RPMI8226 (cell line): ENCODE measurements at regions not wholly inside any gene's neighbourhood (a gene's known extent, or its start where the extent isn't known, plus 50 kb on each side); places are given as distances from the start of the nearest gene placed in this dataset.
"Not testable (repeated sequence)": the region's sequence is repeated elsewhere in the genome, so short reads cannot be mapped to it uniquely, and the experiment has no call there.

ENCODE experiments used
- DNase-seq: peaks from one replicate; pipeline ENCODE4 v3.0.0-alpha.2; 2015

- not testable (repeated sequence) for DNase-seq
Observed at GRCh38 chr1:78203410-78203982, 157.7 kb downstream of the GIPC2 start.

GRCh38 chr1:78210175-78210574, 164.4 kb downstream of the GIPC2 start:
- DNase-seq, result no peak

GRCh38 chr1:78211483-78212092, 165.8 kb downstream of the GIPC2 start:
- no peak for DNase-seq

GRCh38 chr1:78214334-78214733, 168.6 kb downstream of the GIPC2 start:
- no peak for DNase-seq

GRCh38 chr1:78222225-78222959, 176.6 kb downstream of the GIPC2 start:
- no peak for DNase-seq

- no peak for DNase-seq
Observed at GRCh38 chr1:78222960-78223358, 177.2 kb downstream of the GIPC2 start.

- no peak for DNase-seq
Observed at GRCh38 chr1:78223417-78224215, 177.8 kb downstream of the GIPC2 start.

- DNase-seq, result no peak
Observed at GRCh38 chr1:78224246-78224785, 178.6 kb downstream of the GIPC2 start.

GRCh38 chr1:78224861-78225552, 179.2 kb downstream of the GIPC2 start:
- DNase-seq, result no peak

GRCh38 chr1:78226784-78227183, 181.0 kb downstream of the GIPC2 start:
- no peak for DNase-seq

- no peak for DNase-seq
Observed at GRCh38 chr1:78227705-78228635, 182.2 kb downstream of the GIPC2 start.

- DNase-seq, result no peak
Observed at GRCh38 chr1:78229344-78229743, 183.6 kb downstream of the GIPC2 start.

GRCh38 chr1:78231477-78231876, 185.7 kb downstream of the GIPC2 start:
- no peak for DNase-seq

- no peak for DNase-seq
Observed at GRCh38 chr1:78231894-78232293, 186.1 kb downstream of the GIPC2 start.

- DNase-seq, result no peak
Observed at GRCh38 chr1:78232630-78233029, 186.9 kb downstream of the GIPC2 start.

GRCh38 chr1:78234496-78234895, 188.7 kb downstream of the GIPC2 start:
- DNase-seq, result no peak

- DNase-seq, result no peak
Observed at GRCh38 chr1:78236716-78237115, 190.9 kb downstream of the GIPC2 start.

- DNase-seq, result no peak
Observed at GRCh38 chr1:78237364-78237916, 191.7 kb downstream of the GIPC2 start.

GRCh38 chr1:78240191-78240590, 194.4 kb downstream of the GIPC2 start:
- no peak for DNase-seq

- DNase-seq, result no peak
Observed at GRCh38 chr1:78240755-78241154, 195.0 kb downstream of the GIPC2 start.

- DNase-seq, result no peak
Observed at GRCh38 chr1:78247079-78247478, 201.3 kb downstream of the GIPC2 start.
